Smooth muscle cell (in vitro differentiated cells): ENCODE measurements at regions not wholly inside any gene's neighbourhood (a gene's known extent, or its start where the extent isn't known, plus 50 kb on each side); places are given as distances from the start of the nearest gene placed in this dataset.

Experiments
- DNase-seq: peaks from one replicate; lab custom pipeline; 2025; ENCODE audit not compliant: unreplicated experiment; lab: John Stamatoyannopoulos, UW
- H2AFZ ChIP-seq: fragments of 200-600 bp; sonication (generic); 2 replicates; pipeline ENCODE4 v1.6.0; 2016; ENCODE audit warnings: antibody characterized with exemption, low read depth, mild to moderate bottlenecking
- H3F3A ChIP-seq: fragments of 200-600 bp; sonication (generic); 2 replicates; pipeline ENCODE4 v1.6.0; 2017; ENCODE audit warnings: antibody characterized with exemption, low read depth
- H3K27ac ChIP-seq: fragments of 200-600 bp; sonication (generic); 2 replicates; pipeline ENCODE4 v1.5.1; 2016; ENCODE audit warnings: low read depth, mild to moderate bottlenecking
- H3K27me3 ChIP-seq: fragments of 200-600 bp; sonication (generic); 2 replicates; pipeline ENCODE4 v1.6.1; 2016; ENCODE audit warnings: low read depth, mild to moderate bottlenecking
- H3K36me3 ChIP-seq: fragments of 200-600 bp; sonication (generic); 2 replicates; pipeline ENCODE4 v1.5.1; 2016; ENCODE audit warnings: low read depth
- H3K4me1 ChIP-seq: fragments of 200-600 bp; sonication (generic); 2 replicates; pipeline ENCODE4 v1.5.1; 2016; ENCODE audit warnings: low read depth
- H3K4me2 ChIP-seq: fragments of 200-600 bp; sonication (generic); 2 replicates; pipeline ENCODE4 v1.6.0; 2016; ENCODE audit warnings: mild to moderate bottlenecking
- H3K4me3 ChIP-seq: fragments of 200-600 bp; sonication (generic); 2 replicates; pipeline ENCODE4 v1.5.1; 2016; ENCODE audit warnings: mild to moderate bottlenecking
- H3K79me2 ChIP-seq: fragments of 200-600 bp; sonication (generic); 2 replicates; pipeline ENCODE4 v1.6.0; 2016; ENCODE audit warnings: low read depth, mild to moderate bottlenecking
- H3K9ac ChIP-seq: fragments of 200-600 bp; sonication (generic); 2 replicates; pipeline ENCODE4 v1.6.0; 2016; ENCODE audit warnings: low read depth
- H3K9me3 ChIP-seq: fragments of 200-600 bp; sonication (generic); replicated peaks from 2 replicates; pipeline ENCODE4 v1.5.1; 2016; ENCODE audit warnings: low read depth
- H4K20me1 ChIP-seq: fragments of 200-600 bp; sonication (generic); 2 replicates; pipeline ENCODE4 v1.6.0; 2016; ENCODE audit warnings: low read depth
- WGBS: methylation state at CpG from one replicate; pipeline ENCODE4 v1.1.7; 2016; ENCODE audit warnings: low lambda C conversion rate; 5-methylcytosine and 5-hydroxymethylcytosine counted together
- TF ChIP-seq, protein P1 (sequence below): fragments of 200-600 bp; sonication (generic); IDR thresholded peaks from 2 replicates; pipeline ENCODE4 v1.5.1; 2017; ENCODE audit warnings: borderline replicate concordance, mild to moderate bottlenecking, antibody characterized with exemption; ENCODE audit not compliant: insufficient read depth, poor library complexity, severe bottlenecking

DNA sequence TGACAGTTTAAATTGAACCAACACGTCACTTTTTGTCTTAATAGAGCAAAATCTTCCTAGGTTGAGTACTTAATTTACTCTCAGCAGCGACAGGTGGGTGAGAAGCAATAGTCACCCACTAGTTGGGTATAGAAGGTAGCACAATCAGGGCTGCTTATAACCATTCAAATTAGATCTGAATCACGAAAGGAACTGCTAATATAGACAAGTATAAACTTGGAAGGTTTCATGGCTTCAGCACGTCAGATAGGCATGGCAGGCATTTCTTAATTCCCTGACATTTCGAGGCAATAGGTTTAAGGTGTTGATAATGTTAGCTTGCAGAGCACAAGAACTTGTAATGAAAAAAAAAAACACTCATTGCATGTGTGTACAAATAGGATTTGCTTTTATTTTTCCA is 853.4 kb downstream of the PCDH7 start:
- Histone ChIP-seq H3K79me2 (no peaks in the 10 kb centered on the region), H3K27ac (no peak overlapping the region)
- WGBS, result 87% methylated on average over 5 of the region's 5 CpGs

DNA sequence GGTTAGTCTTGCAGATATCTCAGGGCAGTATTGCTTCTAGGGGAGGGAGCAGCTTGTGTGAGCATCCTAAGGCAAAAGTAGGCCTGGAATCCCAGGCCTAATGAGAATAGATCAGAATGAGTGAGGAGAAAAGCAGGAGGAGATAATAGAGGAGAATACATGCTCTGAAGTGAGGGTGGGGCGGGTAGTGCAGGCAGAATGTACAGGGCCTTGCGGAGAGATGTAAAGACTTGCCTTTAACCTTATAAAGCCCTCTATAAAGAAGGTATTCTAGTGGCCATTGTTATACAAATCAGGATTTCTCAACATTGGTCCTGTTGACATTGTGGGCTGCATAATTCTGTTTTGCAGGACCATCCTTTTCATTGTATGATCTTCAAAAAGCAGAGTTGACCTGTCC is 855.3 kb downstream of the PCDH7 start:
- no peaks in the 10 kb centered on the region for H3K79me2 ChIP-seq
- no peaks in the 10 kb centered on the region for H4K20me1 ChIP-seq
- no peak overlapping the region for H3K9ac ChIP-seq
- H3F3A ChIP-seq, result no peaks in the 10 kb centered on the region
- H3K4me3 ChIP-seq, result no peak overlapping the region
- WGBS, result 88% methylated on average over 2 of the region's 2 CpGs
- no peaks in the 10 kb centered on the region for H3K36me3 ChIP-seq
- TF ChIP-seq, protein P1, sequence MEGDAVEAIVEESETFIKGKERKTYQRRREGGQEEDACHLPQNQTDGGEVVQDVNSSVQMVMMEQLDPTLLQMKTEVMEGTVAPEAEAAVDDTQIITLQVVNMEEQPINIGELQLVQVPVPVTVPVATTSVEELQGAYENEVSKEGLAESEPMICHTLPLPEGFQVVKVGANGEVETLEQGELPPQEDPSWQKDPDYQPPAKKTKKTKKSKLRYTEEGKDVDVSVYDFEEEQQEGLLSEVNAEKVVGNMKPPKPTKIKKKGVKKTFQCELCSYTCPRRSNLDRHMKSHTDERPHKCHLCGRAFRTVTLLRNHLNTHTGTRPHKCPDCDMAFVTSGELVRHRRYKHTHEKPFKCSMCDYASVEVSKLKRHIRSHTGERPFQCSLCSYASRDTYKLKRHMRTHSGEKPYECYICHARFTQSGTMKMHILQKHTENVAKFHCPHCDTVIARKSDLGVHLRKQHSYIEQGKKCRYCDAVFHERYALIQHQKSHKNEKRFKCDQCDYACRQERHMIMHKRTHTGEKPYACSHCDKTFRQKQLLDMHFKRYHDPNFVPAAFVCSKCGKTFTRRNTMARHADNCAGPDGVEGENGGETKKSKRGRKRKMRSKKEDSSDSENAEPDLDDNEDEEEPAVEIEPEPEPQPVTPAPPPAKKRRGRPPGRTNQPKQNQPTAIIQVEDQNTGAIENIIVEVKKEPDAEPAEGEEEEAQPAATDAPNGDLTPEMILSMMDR, result no peak
- H3K4me1 ChIP-seq, result no peaks in the 10 kb centered on the region
- no peak for DNase-seq
- peaks cover 13% of the 10 kb centered on the region for H3K27me3 ChIP-seq
- H3K9me3 ChIP-seq, result no peaks in the 10 kb centered on the region
- H3K4me2 ChIP-seq, result no peak overlapping the region
- no peak overlapping the region for H3K27ac ChIP-seq
- H2AFZ ChIP-seq, result no peak overlapping the region

More for the DNA sequence above, 853.4 kb downstream of the PCDH7 start:
- Histone ChIP-seq H3K4me2 (no peak overlapping the region), H3K4me3 (no peak overlapping the region), H3F3A (no peaks in the 10 kb centered on the region), H3K9me3 (no peaks in the 10 kb centered on the region), H3K27me3 (peaks cover 15% of the 10 kb centered on the region), H2AFZ (no peak overlapping the region), H3K4me1 (no peaks in the 10 kb centered on the region), H3K9ac (no peak overlapping the region), H3K36me3 (no peaks in the 10 kb centered on the region), H4K20me1 (no peaks in the 10 kb centered on the region)
- TF ChIP-seq, protein P1, result no peak
- DNase-seq, result no peak

GRCh38 chr4:31580843-31581242 is 860.7 kb downstream of the PCDH7 start:
- Histone ChIP-seq H3K4me3 (no peak overlapping the region), H3K27ac (no peak overlapping the region), H3K9me3 (no peaks in the 10 kb centered on the region), H3F3A (no peaks in the 10 kb centered on the region), H3K79me2 (no peaks in the 10 kb centered on the region), H3K4me2 (no peak overlapping the region), H3K27me3 (no peaks in the 10 kb centered on the region), H3K4me1 (no peaks in the 10 kb centered on the region), H2AFZ (no peak overlapping the region), H4K20me1 (no peaks in the 10 kb centered on the region), H3K36me3 (no peaks in the 10 kb centered on the region), H3K9ac (no peak overlapping the region)
- DNase-seq, result no peak
- TF ChIP-seq, protein P1, result no peak
- 97% methylated on average over 1 of the region's 1 CpG for WGBS

DNA sequence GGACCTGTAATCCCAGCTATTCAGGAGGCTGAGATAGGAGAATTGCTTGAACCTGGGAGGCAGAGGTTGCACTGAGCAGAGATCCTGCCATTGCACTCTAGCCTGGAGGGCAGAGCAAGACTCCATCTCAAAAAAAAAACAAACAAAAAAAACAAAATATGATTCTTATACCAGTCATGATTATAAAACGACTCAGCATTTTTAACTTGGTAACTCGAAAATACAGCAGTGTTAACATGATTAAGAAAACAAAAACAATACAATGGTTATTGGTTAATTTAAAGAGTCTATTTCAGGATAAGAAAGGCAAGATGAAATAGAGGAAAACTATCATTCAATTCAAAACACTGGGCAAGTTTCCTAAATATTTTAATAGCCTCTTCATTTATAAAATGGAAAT is 865.3 kb downstream of the PCDH7 start:
- Histone ChIP-seq H3K4me3 (no peak overlapping the region), H4K20me1 (no peaks in the 10 kb centered on the region), H3F3A (no peaks in the 10 kb centered on the region), H3K9ac (no peak overlapping the region), H3K36me3 (no peaks in the 10 kb centered on the region), H3K4me1 (no peaks in the 10 kb centered on the region), H3K27me3 (no peaks in the 10 kb centered on the region), H3K4me2 (no peak overlapping the region), H2AFZ (no peak overlapping the region), H3K9me3 (no peaks in the 10 kb centered on the region), H3K79me2 (no peaks in the 10 kb centered on the region), H3K27ac (no peak overlapping the region)
- DNase-seq, result no peak
- TF ChIP-seq, protein P1, result no peak
- 85% methylated on average over 2 of the region's 2 CpGs for WGBS
